ENCODE measurements at regions not wholly inside any gene's neighbourhood (a gene's known extent, or its start where the extent isn't known, plus 50 kb on each side); places are given as distances from the start of the nearest gene placed in this dataset.
A peak's percentile ranks its signal among the peaks of the same experiment; 100 is the strongest.

GRCh38 chr3:72371431-72371830 lies 476.8 kb downstream of the SHQ1 start:
- DNase-seq (ENCODE audit: low read depth) = no peak

- no peak for DNase-seq (ENCODE audit: low read depth)
These were observed 477.3 kb downstream of the SHQ1 start for GRCh38 chr3:72370947-72371346.

- no peak for DNase-seq (ENCODE audit: low read depth)
These were observed 478.6 kb downstream of the SHQ1 start for GRCh38 chr3:72369681-72370080.

GRCh38 chr3:72368331-72368975 lies 479.8 kb downstream of the SHQ1 start:
- no peak for DNase-seq (ENCODE audit: low read depth)

GRCh38 chr3:72361990-72362389 lies 486.3 kb downstream of the SHQ1 start:
- DNase-seq (ENCODE audit: low read depth) = no peak

GRCh38 chr3:72359743-72360142 lies 488.5 kb downstream of the SHQ1 start:
- no peak for DNase-seq (ENCODE audit: low read depth)

GRCh38 chr3:72355168-72355567 lies 493.1 kb downstream of the SHQ1 start:
- no peak for DNase-seq (ENCODE audit: low read depth)

GRCh38 chr3:72354486-72354885 lies 493.8 kb downstream of the SHQ1 start:
- no peak for DNase-seq (ENCODE audit: low read depth)

- DNase-seq (ENCODE audit: low read depth) = no peak
These were observed 494.8 kb downstream of the SHQ1 start for GRCh38 chr3:72353236-72354128.

GRCh38 chr3:72352176-72352575 lies 496.1 kb downstream of the SHQ1 start:
- DNase-seq (ENCODE audit: low read depth) = no peak

GRCh38 chr3:72351536-72351935 lies 496.7 kb downstream of the SHQ1 start:
- no peak for DNase-seq (ENCODE audit: low read depth)

GRCh38 chr3:72350761-72351505 lies 497.3 kb downstream of the SHQ1 start:
- DNase-seq (ENCODE audit: low read depth) = no peak

- no peak for DNase-seq (ENCODE audit: low read depth)
These were observed 499.9 kb downstream of the SHQ1 start for GRCh38 chr3:72348357-72348756.

- peak; percentile 40 for DNase-seq (ENCODE audit: low read depth)
These were observed 500.4 kb downstream of the SHQ1 start for GRCh38 chr3:72347819-72348319.

- no peak for DNase-seq (ENCODE audit: low read depth)
These were observed 501.7 kb downstream of the SHQ1 start for GRCh38 chr3:72346526-72346926.

- DNase-seq (ENCODE audit: low read depth) = no peak
These were observed 502.3 kb downstream of the SHQ1 start for GRCh38 chr3:72345980-72346379.

GRCh38 chr3:72345237-72345878 lies 502.9 kb downstream of the SHQ1 start:
- DNase-seq (ENCODE audit: low read depth) = no peak

- DNase-seq (ENCODE audit: low read depth) = no peak
These were observed 503.6 kb downstream of the SHQ1 start for GRCh38 chr3:72344647-72345046.

- no peak for DNase-seq (ENCODE audit: low read depth)
These were observed 504.0 kb downstream of the SHQ1 start for GRCh38 chr3:72344236-72344635.

- no peak for DNase-seq (ENCODE audit: low read depth)
These were observed 505.2 kb downstream of the SHQ1 start for GRCh38 chr3:72343078-72343477.

GRCh38 chr3:72342450-72342849 lies 505.8 kb downstream of the SHQ1 start:
- DNase-seq (ENCODE audit: low read depth) = no peak

GRCh38 chr3:72341920-72342319 lies 506.3 kb downstream of the SHQ1 start:
- DNase-seq (ENCODE audit: low read depth) = no peak
